ENCODE measurements at regions not wholly inside any gene's neighbourhood (a gene's known extent, or its start where the extent isn't known, plus 50 kb on each side); places are given as distances from the start of the nearest gene placed in this dataset.

DNA sequence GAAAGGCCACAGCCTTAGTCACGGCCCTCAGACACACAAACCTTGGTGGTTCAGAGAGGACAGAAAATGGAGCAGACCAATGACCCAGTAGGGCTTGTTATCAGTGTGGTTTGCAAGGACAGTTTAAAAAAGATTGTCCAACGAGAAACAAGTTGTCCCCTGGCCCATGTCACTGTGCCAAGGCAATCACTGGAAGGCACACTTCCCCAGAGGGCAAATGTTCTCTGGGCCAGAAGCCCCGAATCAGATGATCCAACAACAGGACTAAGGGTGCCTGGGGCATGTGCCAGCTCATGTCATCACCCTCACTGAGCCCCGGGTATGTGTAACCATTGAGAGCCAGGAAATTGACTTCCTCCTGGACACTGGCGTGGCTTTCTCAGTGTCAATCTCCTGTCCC is 950.1 kb upstream of the CTNND2 start:
- POLR2A ChIA-PET, result no interaction called here
- CTCF ChIA-PET, result no interaction called here
- ATAC-seq (ENCODE audit: low read depth) (no peak), DNase-seq (no peak)
- Mint-ChIP-seq H3K36me3 (ENCODE audit: low read depth) (no peaks in the 10 kb centered on the region), H3K4me3 (no peak overlapping the region), H3K27me3 (no peaks in the 10 kb centered on the region), H3K4me1 (no peaks in the 10 kb centered on the region), H3K27ac (no peak overlapping the region), H3K9me3 (peaks cover 14% of the 10 kb centered on the region)
- TF ChIP-seq, protein P1, sequence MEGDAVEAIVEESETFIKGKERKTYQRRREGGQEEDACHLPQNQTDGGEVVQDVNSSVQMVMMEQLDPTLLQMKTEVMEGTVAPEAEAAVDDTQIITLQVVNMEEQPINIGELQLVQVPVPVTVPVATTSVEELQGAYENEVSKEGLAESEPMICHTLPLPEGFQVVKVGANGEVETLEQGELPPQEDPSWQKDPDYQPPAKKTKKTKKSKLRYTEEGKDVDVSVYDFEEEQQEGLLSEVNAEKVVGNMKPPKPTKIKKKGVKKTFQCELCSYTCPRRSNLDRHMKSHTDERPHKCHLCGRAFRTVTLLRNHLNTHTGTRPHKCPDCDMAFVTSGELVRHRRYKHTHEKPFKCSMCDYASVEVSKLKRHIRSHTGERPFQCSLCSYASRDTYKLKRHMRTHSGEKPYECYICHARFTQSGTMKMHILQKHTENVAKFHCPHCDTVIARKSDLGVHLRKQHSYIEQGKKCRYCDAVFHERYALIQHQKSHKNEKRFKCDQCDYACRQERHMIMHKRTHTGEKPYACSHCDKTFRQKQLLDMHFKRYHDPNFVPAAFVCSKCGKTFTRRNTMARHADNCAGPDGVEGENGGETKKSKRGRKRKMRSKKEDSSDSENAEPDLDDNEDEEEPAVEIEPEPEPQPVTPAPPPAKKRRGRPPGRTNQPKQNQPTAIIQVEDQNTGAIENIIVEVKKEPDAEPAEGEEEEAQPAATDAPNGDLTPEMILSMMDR (IDR thresholded peaks at IDR 0.05), result no peak
- intact Hi-C loops (cut with micrococcal nuclease), result no loop called here

DNA sequence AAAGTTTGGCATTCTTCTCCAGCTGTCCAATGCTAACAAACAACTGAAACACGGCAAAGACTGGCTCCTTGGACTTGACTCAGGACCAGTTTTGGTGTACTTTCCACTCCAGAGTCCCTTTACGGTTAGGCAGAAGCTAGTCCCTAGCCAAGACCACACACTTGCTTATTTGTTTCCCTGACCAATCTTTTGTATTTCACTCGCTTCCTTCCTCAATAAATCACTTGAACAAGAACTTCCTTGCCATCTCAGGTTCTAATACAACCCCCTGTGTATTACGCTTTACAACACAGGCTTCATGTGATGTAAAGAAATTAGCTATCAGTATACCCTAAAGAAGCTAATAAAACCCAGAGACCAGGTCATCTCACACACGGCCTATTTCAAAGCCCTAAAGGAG is 947.5 kb upstream of the CTNND2 start:
- ChIA-PET CTCF (interaction anchor here (0.6 kb wide), 1 partner anchor 586 kb away, joined by 3 read pairs; no protein-coding TSS in a partner anchor), POLR2A (no interaction called here)
- ATAC-seq (ENCODE audit: low read depth), result no peak
- intact Hi-C loops (cut with micrococcal nuclease), result no loop called here
- TF ChIP-seq, protein P1 (IDR thresholded peaks at IDR 0.05), result no peak
- Mint-ChIP-seq H3K4me3 (no peak overlapping the region), H3K36me3 (ENCODE audit: low read depth) (no peaks in the 10 kb centered on the region), H3K9me3 (peaks cover 14% of the 10 kb centered on the region), H3K4me1 (no peaks in the 10 kb centered on the region), H3K27ac (no peak overlapping the region), H3K27me3 (no peaks in the 10 kb centered on the region)
- DNase-seq, result no peak

DNA sequence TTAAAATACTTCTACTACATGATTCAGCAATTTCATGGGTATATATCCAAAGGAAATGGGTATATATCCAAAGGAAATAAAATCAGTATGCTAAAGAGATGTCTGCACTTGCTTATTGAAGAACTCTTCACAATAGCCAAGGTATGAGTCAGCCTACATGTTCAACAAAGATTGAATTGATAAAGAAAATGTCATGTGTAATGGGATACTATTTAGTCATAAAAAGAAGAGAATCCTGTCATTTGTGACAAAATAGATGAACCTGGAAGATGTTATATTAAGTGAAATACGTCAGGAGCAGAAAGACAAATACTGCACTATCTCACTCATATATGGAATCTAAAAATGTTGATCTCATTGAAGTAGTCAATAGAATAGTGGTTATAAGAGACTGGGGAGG is 944.5 kb upstream of the CTNND2 start:
- CTCF ChIA-PET, result no interaction called here
- no peak for ATAC-seq (ENCODE audit: low read depth)
- H3K27me3 Mint-ChIP-seq, result no peaks in the 10 kb centered on the region

DNA sequence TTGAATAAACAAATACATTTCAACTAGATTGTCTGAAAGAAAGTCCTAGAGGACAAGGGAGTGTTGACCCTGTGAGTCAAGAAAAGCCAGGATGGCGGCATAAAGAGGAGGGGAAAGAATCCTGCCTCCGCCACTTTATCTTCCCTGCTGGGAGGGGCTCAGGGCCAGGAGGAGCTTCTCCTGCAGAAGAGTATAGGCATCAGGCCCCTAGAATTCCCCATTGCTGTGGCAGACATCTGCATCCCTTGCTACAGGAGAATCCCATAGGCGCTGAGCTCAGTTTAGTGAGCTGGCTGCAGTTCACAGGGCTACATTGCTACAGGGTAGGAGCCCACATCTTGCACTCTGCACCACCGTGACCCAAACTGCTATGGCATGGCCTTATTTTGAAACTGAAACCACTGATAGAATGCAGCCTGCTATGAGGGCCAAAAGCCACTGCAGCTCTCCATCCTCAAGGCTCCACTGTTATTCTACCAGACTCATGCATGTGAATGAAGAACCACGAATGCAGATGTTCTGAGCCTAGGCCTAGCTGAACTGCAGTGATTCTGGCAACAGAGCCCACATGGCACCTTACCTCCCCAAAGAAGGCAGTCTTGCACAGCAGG is 941.4 kb upstream of the CTNND2 start:
- POLR2A ChIA-PET, result no interaction called here
- H3K4me3 Mint-ChIP-seq, result no peak overlapping the region
- no peaks in the 10 kb centered on the region for H3K27me3 Mint-ChIP-seq
- peaks cover 9% of the 10 kb centered on the region for H3K9me3 Mint-ChIP-seq
- intact Hi-C loops (cut with micrococcal nuclease), result no loop called here
- ATAC-seq (ENCODE audit: low read depth) (no peak), DNase-seq (no peak)
- CTCF ChIA-PET, result no interaction called here
- H3K4me1 Mint-ChIP-seq, result no peaks in the 10 kb centered on the region
- no peaks in the 10 kb centered on the region for H3K36me3 Mint-ChIP-seq (ENCODE audit: low read depth)
- H3K27ac Mint-ChIP-seq, result no peak overlapping the region
- TF ChIP-seq, protein P1 (IDR thresholded peaks at IDR 0.05), result no peak

More for the DNA sequence above, 944.5 kb upstream of the CTNND2 start:
- POLR2A ChIA-PET, result no interaction called here
- intact Hi-C loops (cut with micrococcal nuclease), result no loop called here
- H3K9me3 Mint-ChIP-seq, result peaks cover 13% of the 10 kb centered on the region
- no peaks in the 10 kb centered on the region for H3K36me3 Mint-ChIP-seq (ENCODE audit: low read depth)
- H3K4me1 Mint-ChIP-seq, result no peaks in the 10 kb centered on the region
- no peak overlapping the region for H3K4me3 Mint-ChIP-seq
- H3K27ac Mint-ChIP-seq, result no peak overlapping the region
- TF ChIP-seq, protein P1 (IDR thresholded peaks at IDR 0.05), result no peak
- DNase-seq, result no peak

DNA sequence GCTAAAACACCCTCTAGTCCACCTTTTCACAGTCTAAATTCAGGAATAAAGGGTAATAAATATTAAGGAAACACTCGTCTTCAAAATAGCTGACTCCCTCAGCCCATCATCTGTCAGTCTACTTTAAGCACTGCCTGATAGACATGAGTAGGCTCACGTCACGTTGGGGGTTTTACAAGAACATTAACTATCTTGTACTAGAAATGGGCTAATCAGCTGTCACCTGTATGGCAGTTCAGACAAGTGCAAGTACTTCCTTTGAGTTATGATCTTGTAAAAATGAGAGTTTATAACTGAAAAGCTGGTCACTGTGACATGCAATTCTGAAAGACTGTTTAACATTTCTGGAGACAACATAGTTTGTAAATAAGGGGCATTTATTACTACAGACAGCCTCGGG is 936.7 kb upstream of the CTNND2 start:
- CTCF ChIA-PET, result no interaction called here
- no peak for DNase-seq
- POLR2A ChIA-PET, result no interaction called here
- H3K9me3 Mint-ChIP-seq, result peaks cover 9% of the 10 kb centered on the region
- H3K27me3 Mint-ChIP-seq, result no peaks in the 10 kb centered on the region
- TF ChIP-seq, protein P1 (IDR thresholded peaks at IDR 0.05), result no peak
- no peak overlapping the region for H3K27ac Mint-ChIP-seq
- H3K36me3 Mint-ChIP-seq (ENCODE audit: low read depth), result no peaks in the 10 kb centered on the region
- H3K4me1 Mint-ChIP-seq, result no peaks in the 10 kb centered on the region
- no peak overlapping the region for H3K4me3 Mint-ChIP-seq
- no peak for ATAC-seq (ENCODE audit: low read depth)
- intact Hi-C loops (cut with micrococcal nuclease), result no loop called here

Measured in activated B cell treated with CpG ODN at 0.5 μM for 24 hours (primary cell).